Right lobe of liver (tissue), 4 donors: ENCODE measurements at regions not wholly inside any gene's neighbourhood (a gene's known extent, or its start where the extent isn't known, plus 50 kb on each side); places are given as distances from the start of the nearest gene placed in this dataset.

Experiments
- POLR2A ChIP-seq: fragments of 450-650 bp; IDR thresholded peaks from one replicate; pipeline ENCODE4 v1.6.1; 2017; ENCODE audit warnings: antibody characterized with exemption, mild to moderate bottlenecking
- TF ChIP-seq, protein P1 (sequence below), 4 donors: fragments of 200-600 bp in 3 of 4; fragments of 450-650 bp in 1 of 4; IDR thresholded peaks; one replicate each; pipeline versions ENCODE4 v1.5.1 to v1.8.0; 2016 to 2022; ENCODE audit warnings: antibody characterized with exemption in 4 of 4, mild to moderate bottlenecking in 2 of 4
- donor health status: DM: no; HTN: no; CAD: no.
- donor health status: DM: no; HTN: no; CAD: no.
- donor health status: DM: no; HTN: yes; CAD: no.

DNA sequence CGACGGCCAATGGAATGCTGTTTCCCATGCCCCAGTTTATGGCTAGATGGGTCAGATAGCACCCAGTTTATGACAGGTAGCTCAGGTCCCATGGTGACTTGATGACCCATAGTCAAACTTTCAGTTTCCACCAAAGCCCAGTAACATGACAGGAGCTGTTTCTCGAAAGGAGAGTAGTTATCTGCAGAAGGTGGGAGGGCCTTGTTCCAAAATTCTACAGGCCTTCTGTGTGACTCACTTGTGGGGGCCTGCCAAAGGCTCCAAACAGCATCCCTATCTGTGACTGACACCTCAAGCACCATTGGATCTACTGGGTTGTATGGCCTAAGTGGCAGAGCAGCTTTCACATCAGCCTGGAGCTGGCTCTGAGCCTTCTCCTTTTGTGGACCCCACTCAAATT lies 379.7 kb upstream of the MANEA start:
- TF ChIP-seq, protein P1, sequence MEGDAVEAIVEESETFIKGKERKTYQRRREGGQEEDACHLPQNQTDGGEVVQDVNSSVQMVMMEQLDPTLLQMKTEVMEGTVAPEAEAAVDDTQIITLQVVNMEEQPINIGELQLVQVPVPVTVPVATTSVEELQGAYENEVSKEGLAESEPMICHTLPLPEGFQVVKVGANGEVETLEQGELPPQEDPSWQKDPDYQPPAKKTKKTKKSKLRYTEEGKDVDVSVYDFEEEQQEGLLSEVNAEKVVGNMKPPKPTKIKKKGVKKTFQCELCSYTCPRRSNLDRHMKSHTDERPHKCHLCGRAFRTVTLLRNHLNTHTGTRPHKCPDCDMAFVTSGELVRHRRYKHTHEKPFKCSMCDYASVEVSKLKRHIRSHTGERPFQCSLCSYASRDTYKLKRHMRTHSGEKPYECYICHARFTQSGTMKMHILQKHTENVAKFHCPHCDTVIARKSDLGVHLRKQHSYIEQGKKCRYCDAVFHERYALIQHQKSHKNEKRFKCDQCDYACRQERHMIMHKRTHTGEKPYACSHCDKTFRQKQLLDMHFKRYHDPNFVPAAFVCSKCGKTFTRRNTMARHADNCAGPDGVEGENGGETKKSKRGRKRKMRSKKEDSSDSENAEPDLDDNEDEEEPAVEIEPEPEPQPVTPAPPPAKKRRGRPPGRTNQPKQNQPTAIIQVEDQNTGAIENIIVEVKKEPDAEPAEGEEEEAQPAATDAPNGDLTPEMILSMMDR (IDR thresholded peaks at IDR 0.05), result no peak
- TF ChIP-seq POLR2A, result no peak
